GM12892 (cell line): ENCODE measurements at regions not wholly inside any gene's neighbourhood (a gene's known extent, or its start where the extent isn't known, plus 50 kb on each side); places are given as distances from the start of the nearest gene placed in this dataset.

Source experiments
- DNase-seq: peaks from one replicate; pipeline ENCODE4 v3.0.0; 2011; ENCODE audit not compliant: insufficient read length
- FAIRE-seq: peaks from 2 replicates; lab custom pipeline; 2011; peaks lifted over from hg19 to GRCh38; lab: Jason Lieb, UNC
- POLR2A ChIP-seq: IDR thresholded peaks from 2 replicates; pipeline ENCODE4 v1.6.1; 2011; ENCODE audit warnings: low read depth, low read length, control low read depth
- POLR2AphosphoS5 ChIP-seq: IDR thresholded peaks from 2 replicates; pipeline ENCODE4 v1.6.1; 2011; ENCODE audit warnings: low read depth, low read length, control low read depth
- TAF1 ChIP-seq: IDR thresholded peaks from 2 replicates; pipeline ENCODE4 v1.6.1; 2011; ENCODE audit warnings: low read depth, mild to moderate bottlenecking, control low read depth, low read length, borderline replicate concordance

DNA sequence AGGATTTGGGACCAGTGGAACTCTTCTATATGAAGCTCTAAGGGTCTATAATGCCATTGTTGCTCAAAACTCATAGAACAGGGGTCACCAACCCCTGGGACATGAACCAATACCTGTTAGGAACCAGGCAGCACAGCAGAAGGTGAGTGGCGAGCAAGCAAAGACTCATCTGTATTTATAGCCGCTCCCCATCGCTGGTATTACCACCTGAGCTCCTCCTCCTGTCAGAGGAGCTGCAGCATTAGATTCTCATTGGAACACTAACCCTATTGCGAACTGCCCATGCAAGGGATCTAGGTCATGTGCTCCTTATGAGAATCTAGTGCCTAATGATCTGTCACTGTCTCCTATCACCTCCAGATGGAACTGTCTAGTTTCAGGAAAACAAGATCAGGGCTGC lies 237.5 kb downstream of the C6orf118 start:
- no peak for DNase-seq
- no peak for FAIRE-seq
- TF ChIP-seq TAF1 (no peak), POLR2AphosphoS5 (no peak), POLR2A (no peak)

GRCh38 chr6:165060720-165061119 lies 248.7 kb downstream of the C6orf118 start:
- DNase-seq (no peak), FAIRE-seq (no peak)
- no peak for TF ChIP-seq TAF1
- no peak for TF ChIP-seq POLR2A
- no peak for TF ChIP-seq POLR2AphosphoS5

DNA sequence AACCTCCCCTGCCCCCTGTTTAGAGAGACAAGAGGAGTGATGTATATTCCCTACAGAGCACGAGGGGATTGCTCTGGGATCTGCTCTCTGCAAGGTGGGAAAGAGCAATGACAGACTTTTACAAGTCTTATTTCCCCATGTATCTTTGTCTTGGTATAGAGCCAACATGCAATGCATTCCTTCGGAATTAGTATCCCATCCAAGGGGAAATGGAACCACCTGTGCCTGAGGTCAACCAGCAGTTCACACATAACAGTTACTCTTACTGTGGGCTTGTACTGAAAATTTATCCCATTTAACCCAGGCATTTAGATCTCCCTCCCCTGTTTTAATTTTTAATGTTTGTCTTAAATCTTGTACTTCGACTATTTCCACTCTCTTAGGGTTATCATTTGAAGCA lies 250.4 kb downstream of the C6orf118 start:
- DNase-seq, result no peak
- no peak for FAIRE-seq
- TF ChIP-seq POLR2A (no peak), POLR2AphosphoS5 (no peak), TAF1 (no peak)

DNA sequence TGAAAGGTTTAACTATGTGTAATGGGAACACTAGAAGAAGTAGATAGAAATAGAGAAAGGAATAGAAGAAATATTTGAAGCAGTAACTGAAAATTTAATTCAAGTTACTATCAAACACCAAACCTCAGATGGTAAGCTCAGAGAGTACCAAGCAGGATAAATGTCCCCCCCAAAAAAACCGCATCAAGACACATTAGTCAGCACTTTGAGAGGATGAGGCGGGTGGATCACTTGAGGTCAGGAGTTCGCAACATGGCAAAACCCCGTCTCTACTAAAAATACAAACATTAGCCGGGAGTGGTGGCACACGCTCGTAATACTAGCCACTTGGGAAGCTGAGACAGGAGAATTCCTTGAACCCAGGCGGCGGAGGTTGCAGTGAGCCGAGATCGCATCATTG lies 253.1 kb downstream of the C6orf118 start:
- TF ChIP-seq TAF1 (no peak), POLR2AphosphoS5 (no peak), POLR2A (no peak)
- no peak for DNase-seq
- FAIRE-seq, result no peak

DNA sequence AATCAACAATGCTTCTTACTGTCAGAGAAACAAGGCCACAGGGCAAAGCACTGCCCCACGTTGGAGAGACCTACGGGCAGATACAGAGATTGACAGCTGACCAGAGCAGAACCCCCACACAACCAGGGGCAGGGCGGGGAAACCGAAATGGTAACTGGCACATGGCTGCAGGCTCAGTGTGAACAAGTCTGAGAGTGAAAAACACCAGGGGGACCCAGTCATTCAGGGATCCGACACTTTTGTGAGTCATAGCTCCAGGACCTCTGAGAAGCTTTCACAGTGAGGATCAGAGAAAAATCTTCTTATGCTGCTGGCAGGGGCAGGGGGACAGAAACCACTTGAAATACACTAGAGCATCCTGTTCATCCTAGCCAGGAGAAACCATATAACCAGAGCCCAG lies 254.2 kb downstream of the C6orf118 start:
- DNase-seq (no peak), FAIRE-seq (no peak)
- TF ChIP-seq TAF1, result no peak
- TF ChIP-seq POLR2AphosphoS5, result no peak
- TF ChIP-seq POLR2A, result no peak

- TF ChIP-seq POLR2AphosphoS5, result no peak
- no peak for TF ChIP-seq POLR2A
- TF ChIP-seq TAF1, result no peak
- DNase-seq (no peak), FAIRE-seq (no peak)
Measured at GRCh38 chr6:165052561-165053480, 256.6 kb downstream of the C6orf118 start.

- FAIRE-seq (no peak), DNase-seq (no peak)
- TF ChIP-seq POLR2AphosphoS5 (no peak), TAF1 (no peak), POLR2A (no peak)
Measured at GRCh38 chr6:165049362-165049761, 260.0 kb downstream of the C6orf118 start.

DNA sequence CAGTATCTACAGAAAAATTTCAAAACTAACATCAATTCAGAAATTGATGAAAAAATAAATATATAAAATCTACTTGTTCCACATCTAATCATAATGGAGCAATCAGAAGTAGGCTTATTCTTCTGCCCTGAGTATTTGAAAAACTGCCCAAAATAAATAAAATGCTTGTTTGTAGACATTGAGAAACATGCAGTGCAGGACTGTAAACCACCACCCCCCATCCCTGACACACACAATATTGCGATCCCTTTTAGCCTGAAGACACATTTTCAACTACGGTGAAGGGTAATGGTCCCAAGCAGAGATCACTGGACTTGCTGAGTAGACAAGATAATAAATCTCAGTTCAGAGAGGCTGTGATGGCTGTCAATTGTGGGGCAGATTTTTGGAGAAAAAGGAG lies 261.5 kb downstream of the C6orf118 start:
- DNase-seq (no peak), FAIRE-seq (no peak)
- TF ChIP-seq TAF1 (no peak), POLR2A (no peak), POLR2AphosphoS5 (no peak)

- FAIRE-seq (no peak), DNase-seq (no peak)
- TF ChIP-seq POLR2AphosphoS5, result no peak
- no peak for TF ChIP-seq TAF1
- no peak for TF ChIP-seq POLR2A
Measured at GRCh38 chr6:165045631-165046030, 263.8 kb downstream of the C6orf118 start.

DNA sequence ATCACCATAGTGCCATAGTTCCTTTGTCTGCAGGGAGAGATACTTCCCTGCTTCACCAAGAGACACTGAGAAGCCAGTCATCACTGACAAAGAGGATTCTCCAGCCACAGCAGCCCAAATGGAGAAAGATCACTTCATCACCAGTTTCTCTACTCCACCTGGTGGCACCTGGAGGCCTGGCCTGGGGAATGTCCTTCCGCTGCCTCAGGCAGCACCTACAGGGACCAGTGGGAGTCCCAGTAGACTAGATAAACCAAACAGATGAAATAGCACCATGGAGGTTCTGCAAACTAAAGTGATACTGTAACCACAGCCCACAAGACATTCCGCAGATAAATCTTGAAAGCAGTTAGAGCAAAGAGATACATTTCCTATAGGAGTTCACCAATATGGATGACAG lies 266.5 kb downstream of the C6orf118 start:
- DNase-seq (no peak), FAIRE-seq (no peak)
- no peak for TF ChIP-seq POLR2AphosphoS5
- TF ChIP-seq TAF1, result no peak
- no peak for TF ChIP-seq POLR2A

DNA sequence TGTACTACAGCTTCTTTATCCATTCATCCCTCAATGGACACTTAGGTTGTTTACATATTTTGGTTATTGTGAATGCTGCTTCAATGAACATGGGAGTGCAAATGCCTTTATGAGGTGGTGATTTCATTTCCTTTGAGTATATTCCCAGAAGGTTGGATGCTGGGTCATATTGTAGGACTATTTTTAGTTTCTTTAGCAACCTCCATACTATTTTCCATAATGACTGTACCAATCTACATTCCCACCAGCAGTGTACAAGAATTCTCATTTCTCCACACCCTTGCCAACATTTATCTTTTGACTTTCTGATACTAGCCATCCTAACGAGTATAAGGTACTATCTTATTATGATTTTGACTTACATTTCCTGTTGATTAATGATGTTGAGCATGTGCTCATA lies 269.0 kb downstream of the C6orf118 start:
- no peak for DNase-seq
- FAIRE-seq, result no peak
- TF ChIP-seq TAF1 (no peak), POLR2A (no peak), POLR2AphosphoS5 (no peak)

GRCh38 chr6:165034271-165034741 lies 275.1 kb downstream of the C6orf118 start:
- no peak for DNase-seq
- no peak for FAIRE-seq
- no peak for TF ChIP-seq POLR2AphosphoS5
- TF ChIP-seq TAF1, result no peak
- no peak for TF ChIP-seq POLR2A
